H1 (cell line): ENCODE measurements at regions not wholly inside any gene's neighbourhood (a gene's known extent, or its start where the extent isn't known, plus 50 kb on each side); places are given as distances from the start of the nearest gene placed in this dataset.

Source experiments
- CTCF ChIA-PET: fragments of 300-600 bp; sonication (Branson Sonifier 250); formaldehyde crosslinking; loops from one replicate; lab custom pipeline; 2021; ENCODE audit not compliant: partially characterized antibody; lab: Charles Lee
- POLR2A ChIA-PET: fragments of 300-600 bp; sonication (Branson Sonifier 250); formaldehyde crosslinking; loops from one replicate; lab custom pipeline; 2021; ENCODE audit warnings: inconsistent platforms; ENCODE audit not compliant: partially characterized antibody; lab: Charles Lee
- DNase-seq, 2 experiments: peaks; one replicate each; pipeline versions ENCODE4 v3.0.0 to v3.0.0-alpha.2; 2010 to 2022; ENCODE audit warnings: low spot score in 2 of 2, low read depth in 1 of 2, mixed read lengths in 1 of 2
- FAIRE-seq: peaks from 2 replicates; lab custom pipeline; 2011; peaks lifted over from hg19 to GRCh38; lab: Jason Lieb, UNC
- H2AFZ ChIP-seq: 2 replicates; pipeline ENCODE4 v1.8.1; 2012; ENCODE audit warnings: low read length, inconsistent platforms
- H2AK5ac ChIP-seq: 2 replicates; pipeline ENCODE4 v1.6.1; 2013; ENCODE audit warnings: low read depth, low read length
- H2BK120ac ChIP-seq: replicated peaks from 2 replicates; pipeline ENCODE3; 2013; ENCODE audit warnings: low read depth, low read length, inconsistent platforms
- H2BK12ac ChIP-seq: 2 replicates; pipeline ENCODE4 v1.6.1; 2013; ENCODE audit warnings: low read depth, low read length
- H2BK15ac ChIP-seq: 2 replicates; pipeline ENCODE4 v1.6.1; 2013; ENCODE audit warnings: low read length
- H2BK20ac ChIP-seq: 2 replicates; pipeline ENCODE4 v1.6.1; 2013; ENCODE audit warnings: low read length
- H2BK5ac ChIP-seq: 2 replicates; pipeline ENCODE4 v1.6.1; 2013; ENCODE audit warnings: low read depth, low read length
- H3K14ac ChIP-seq: 2 replicates; pipeline ENCODE4 v1.6.1; 2013; ENCODE audit warnings: inconsistent platforms; ENCODE audit not compliant: insufficient read length
- H3K18ac ChIP-seq: 2 replicates; pipeline ENCODE4 v1.6.1; 2013; ENCODE audit warnings: low read length; ENCODE audit errors: extremely low read depth
- H3K23ac ChIP-seq: 2 replicates; pipeline ENCODE4 v1.6.1; 2013; ENCODE audit warnings: inconsistent platforms; ENCODE audit not compliant: insufficient read length
- H3K23me2 ChIP-seq: 2 replicates; pipeline ENCODE4 v1.6.1; 2013; ENCODE audit warnings: low read depth, low read length
- H3K27ac ChIP-seq: 2 replicates; pipeline ENCODE4 v1.6.1; 2011; ENCODE audit warnings: low read depth, low read length, inconsistent platforms
- H3K27me3 ChIP-seq, 4 experiments: replicated peaks in 1 of 4; 1 replicate in 1 of 4; 2 replicates in 3 of 4; pipeline versions ENCODE4 v1.6.1 to v1.8.1; 2011 to 2013; ENCODE audit warnings: low read length in 3 of 4, mild to moderate bottlenecking in 3 of 4, inconsistent platforms in 2 of 4, mixed read lengths in 2 of 4, moderate library complexity in 1 of 4; ENCODE audit not compliant: control insufficient read depth in 3 of 4, insufficient read depth in 3 of 4; ENCODE audit errors: extremely low read depth in 1 of 4
- H3K36me3 ChIP-seq, 4 experiments: 2 replicates each; pipeline versions ENCODE4 v1.6.1 to v1.8.1; 2011 to 2013; ENCODE audit warnings: mild to moderate bottlenecking in 4 of 4, low read length in 3 of 4, moderate library complexity in 2 of 4, control low read depth in 1 of 4, inconsistent platforms in 1 of 4; ENCODE audit not compliant: insufficient read depth in 4 of 4, control insufficient read depth in 2 of 4
- H3K4ac ChIP-seq: replicated peaks from 2 replicates; pipeline ENCODE3; 2013; ENCODE audit warnings: low read length, low read depth, mixed read lengths, inconsistent platforms; ENCODE audit not compliant: insufficient read length
- H3K4me1 ChIP-seq, 4 experiments: replicated peaks in 1 of 4; 1 replicate in 1 of 4; 2 replicates in 3 of 4; pipeline versions ENCODE4 v1.6.1 to v1.8.1; 2011 to 2013; ENCODE audit warnings: low read length in 3 of 4, inconsistent platforms in 2 of 4, mixed read lengths in 1 of 4; ENCODE audit not compliant: insufficient read depth in 4 of 4, control insufficient read depth in 3 of 4
- H3K4me2 ChIP-seq, 2 experiments: 2 replicates each; pipeline versions ENCODE4 v1.6.1 to v1.8.1; 2011 to 2013; ENCODE audit warnings: low read depth in 2 of 2, low read length in 2 of 2, control low read depth in 1 of 2, inconsistent platforms in 1 of 2, mild to moderate bottlenecking in 1 of 2; ENCODE audit not compliant: insufficient read depth in 1 of 2
- H3K4me3 ChIP-seq, 4 experiments: fragments of 200-600, 300-600 bp in 1 of 4; sonication (generic), shearing (Covaris generic), sonication (Bioruptor Twin) in 1 of 4; 2 replicates each; pipeline versions ENCODE4 v1.5.1 to v1.8.1; 2011 to 2016; ENCODE audit warnings: low read length in 4 of 4, low read depth in 3 of 4, control low read depth in 2 of 4, inconsistent platforms in 2 of 4, mild to moderate bottlenecking in 2 of 4, mixed read lengths in 1 of 4, moderate library complexity in 1 of 4; ENCODE audit not compliant: insufficient read depth in 2 of 4; ENCODE audit errors: extremely low read depth in 1 of 4
- H3K56ac ChIP-seq: replicated peaks from 2 replicates; pipeline ENCODE3; 2013; ENCODE audit warnings: low read depth, mild to moderate bottlenecking, mixed read lengths, low read length, inconsistent platforms; ENCODE audit not compliant: insufficient read length
- H3K79me1 ChIP-seq: 2 replicates; pipeline ENCODE4 v1.6.1; 2013; ENCODE audit warnings: low read depth, low read length, control low read depth
- H3K79me2 ChIP-seq, 2 experiments: 2 replicates each; pipeline versions ENCODE4 v1.6.1 to v1.8.1; 2012 to 2013; ENCODE audit warnings: low read length in 2 of 2, mild to moderate bottlenecking in 2 of 2, inconsistent platforms in 1 of 2; ENCODE audit not compliant: insufficient read depth in 2 of 2, control insufficient read depth in 1 of 2
- H3K9ac ChIP-seq, 4 experiments: replicated peaks in 1 of 4; 1 replicate in 1 of 4; 2 replicates in 3 of 4; pipeline versions ENCODE4 v1.6.1 to v1.8.1; 2011 to 2013; ENCODE audit warnings: low read depth in 3 of 4, low read length in 3 of 4, control low read depth in 2 of 4, mild to moderate bottlenecking in 2 of 4, moderate library complexity in 2 of 4, inconsistent platforms in 1 of 4; ENCODE audit errors: extremely low read depth in 1 of 4
- H3K9me3 ChIP-seq, 2 experiments: 2 replicates each; pipeline versions ENCODE4 v1.6.1 to v1.8.1; 2012 to 2013; ENCODE audit warnings: mild to moderate bottlenecking in 2 of 2, moderate library complexity in 2 of 2, control low read depth in 1 of 2, inconsistent platforms in 1 of 2, low read depth in 1 of 2, low read length in 1 of 2, mixed read lengths in 1 of 2; ENCODE audit not compliant: insufficient read depth in 2 of 2
- H4K20me1 ChIP-seq, 2 experiments: replicated peaks in 1 of 2; 2 replicates each; pipeline versions ENCODE3 to v1.8.1; 2011 to 2013; ENCODE audit warnings: inconsistent platforms in 2 of 2, low read length in 2 of 2, mild to moderate bottlenecking in 1 of 2; ENCODE audit not compliant: insufficient read depth in 2 of 2, control insufficient read depth in 1 of 2
- H4K5ac ChIP-seq: 2 replicates; pipeline ENCODE4 v1.6.1; 2013; ENCODE audit warnings: low read length, low read depth, mixed read lengths, inconsistent platforms; ENCODE audit not compliant: insufficient read length
- H4K8ac ChIP-seq: 2 replicates; pipeline ENCODE4 v1.8.0; 2013; ENCODE audit warnings: mild to moderate bottlenecking, moderate library complexity, low read length, inconsistent platforms; ENCODE audit not compliant: insufficient read depth; ENCODE audit errors: extremely low read depth
- H4K91ac ChIP-seq: replicated peaks from 2 replicates; pipeline ENCODE3; 2013; ENCODE audit warnings: low read length, mixed read lengths, inconsistent platforms; ENCODE audit not compliant: insufficient read length
- ASH2L ChIP-seq: fragments of 200-600, 300-600 bp; sonication (generic); IDR thresholded peaks from one replicate; pipeline ENCODE4 v1.7.1; 2017; ENCODE audit warnings: low read length
- ATF2 ChIP-seq: IDR thresholded peaks from 2 replicates; pipeline ENCODE4 v1.6.1; 2012; ENCODE audit warnings: low read length, inconsistent platforms
- EP300 ChIP-seq, 2 experiments: IDR thresholded peaks; 1 replicate in 1 of 2; 2 replicates in 1 of 2; pipeline ENCODE4 v1.6.1; 2011 to 2012; ENCODE audit warnings: low read depth in 2 of 2, low read length in 2 of 2, mild to moderate bottlenecking in 2 of 2, borderline replicate concordance in 1 of 2, inconsistent platforms in 1 of 2, moderate library complexity in 1 of 2
- GTF2F1 ChIP-seq: IDR thresholded peaks from 2 replicates; pipeline ENCODE4 v1.6.1; 2012; ENCODE audit warnings: low read depth, low read length, improper control_type of control experiment, borderline replicate concordance
- JUND ChIP-seq: IDR thresholded peaks from 2 replicates; pipeline ENCODE4 v1.6.1; 2011; ENCODE audit warnings: mild to moderate bottlenecking, improper control_type of control experiment, low read length
- MAFK ChIP-seq: IDR thresholded peaks from 2 replicates; pipeline ENCODE4 v1.6.1; 2012; ENCODE audit warnings: low read depth, mild to moderate bottlenecking, improper control_type of control experiment, low read length
- SAP30 ChIP-seq: fragments of 300-600 bp; sonication (generic); IDR thresholded peaks from 2 replicates; pipeline ENCODE4 v1.7.1; 2012; ENCODE audit warnings: low read length, moderate library complexity, mild to moderate bottlenecking, inconsistent platforms; ENCODE audit not compliant: insufficient read depth, insufficient replicate concordance
- SIRT6 ChIP-seq: IDR thresholded peaks from one replicate; pipeline ENCODE4 v1.7.1; 2012; ENCODE audit warnings: low read length, inconsistent platforms
- SRF ChIP-seq: IDR thresholded peaks from 2 replicates; pipeline ENCODE4 v1.6.1; 2011; ENCODE audit warnings: mild to moderate bottlenecking, low read depth, low read length, moderate library complexity
- TAF1 ChIP-seq: IDR thresholded peaks from 2 replicates; pipeline ENCODE4 v1.6.1; 2011; ENCODE audit warnings: mild to moderate bottlenecking, low read depth, low read length
- TAF7 ChIP-seq: optimal IDR thresholded peaks from 2 replicates; pipeline ENCODE3; 2011; ENCODE audit warnings: low read depth, mild to moderate bottlenecking, inconsistent platforms, low read length, moderate library complexity, borderline replicate concordance
- TCF12 ChIP-seq: IDR thresholded peaks from 2 replicates; pipeline ENCODE4 v1.6.1; 2011; ENCODE audit warnings: low read depth, mild to moderate bottlenecking, low read length
- YY1 ChIP-seq: IDR thresholded peaks from 2 replicates; pipeline ENCODE4 v1.6.1; 2011; ENCODE audit warnings: low read depth, mild to moderate bottlenecking, low read length
- WGBS, 2 experiments: shearing (Covaris generic) in 1 of 2; methylation state at CpG; one replicate each; pipeline versions ENCODE4 v1.1.6 to v1.1.7; 2013 to 2015; ENCODE audit warnings: low lambda C conversion rate in 2 of 2, mixed read lengths in 2 of 2, inconsistent platforms in 1 of 2, low coverage in 1 of 2, missing lambda C conversion rate in 1 of 2; ENCODE audit not compliant: insufficient replicate concordance in 2 of 2, insufficient coverage in 1 of 2, insufficient read length in 1 of 2; ENCODE audit errors: extremely low coverage in 1 of 2, missing lambda C conversion rate in 1 of 2; 5-methylcytosine and 5-hydroxymethylcytosine counted together

GRCh38 chr18:64850791-64851190 lies 701.9 kb upstream of the LINC00305 start:
- Histone ChIP-seq H4K91ac (no peak overlapping the region), H3K9me3 (no peaks in the 10 kb centered on the region), H2BK5ac (no peak overlapping the region), H3K23ac (no peak overlapping the region), H3K79me2 (no peaks in the 10 kb centered on the region), H3K4ac (no peak overlapping the region), H3K14ac (no peak overlapping the region), H3K9ac (no peak overlapping the region), H2AFZ (no peak overlapping the region), H4K20me1 (no peaks in the 10 kb centered on the region), H2AK5ac (no peak overlapping the region), H4K8ac (no peak overlapping the region), H2BK20ac (no peak overlapping the region), H2BK12ac (no peak overlapping the region), H3K27me3 (no peaks in the 10 kb centered on the region), H3K4me3 (no peak overlapping the region), H3K18ac (no peak overlapping the region), H3K27ac (no peak overlapping the region), H2BK15ac (no peak overlapping the region), H3K4me2 (no peak overlapping the region), H3K23me2 (no peaks in the 10 kb centered on the region), H3K36me3 (no peaks in the 10 kb centered on the region), H3K56ac (no peak overlapping the region), H4K5ac (no peak overlapping the region), H3K79me1 (no peaks in the 10 kb centered on the region), H3K4me1 (no peaks in the 10 kb centered on the region), H2BK120ac (no peak overlapping the region)
- ChIA-PET POLR2A (no interaction called here), CTCF (no interaction called here)
- DNase-seq: no peak
- FAIRE-seq: no peak
- WGBS, 2 experiments: 95% methylated on average over 1 of the region's 1 CpG; no CpG with 5 or more reads in 1 of the 2 experiments
- no peak for TF ChIP-seq SRF
- TF ChIP-seq EP300 (IDR thresholded peaks at IDR 0.05; ENCODE audit: borderline replicate concordance in 1 of 2, low read depth in 2 of 2, low read length in 2 of 2): no peak
- no peak for TF ChIP-seq TCF12
- TF ChIP-seq SIRT6: no peak
- TF ChIP-seq YY1: no peak
- TF ChIP-seq ASH2L: no peak
- TF ChIP-seq JUND: no peak
- no peak for TF ChIP-seq SAP30
- TF ChIP-seq ATF2: no peak
- TF ChIP-seq TAF1: no peak
- no peak for TF ChIP-seq MAFK
- TF ChIP-seq TAF7: no peak
- no peak for TF ChIP-seq GTF2F1
